Osteoblast (primary cell): ENCODE measurements at regions not wholly inside any gene's neighbourhood (a gene's known extent, or its start where the extent isn't known, plus 50 kb on each side); places are given as distances from the start of the nearest gene placed in this dataset.

Source experiments
- DNase-seq: peaks from one replicate; pipeline ENCODE4 v3.0.0; 2011; ENCODE audit warnings: low spot score, mixed read lengths; ENCODE audit not compliant: insufficient read length; ENCODE audit errors: missing footprints
- H2AFZ ChIP-seq: 2 replicates; pipeline ENCODE4 v1.6.0; 2011; ENCODE audit warnings: mild to moderate bottlenecking, low read length
- H3K27ac ChIP-seq: 2 replicates; pipeline ENCODE4 v1.5.1; 2011; ENCODE audit warnings: mild to moderate bottlenecking, low read depth, low read length, moderate library complexity
- H3K27me3 ChIP-seq: 2 replicates; pipeline ENCODE4 v1.6.0; 2012; ENCODE audit warnings: mild to moderate bottlenecking, control low read depth, inconsistent platforms, low read length, moderate library complexity; ENCODE audit not compliant: insufficient read depth
- H3K36me3 ChIP-seq: 2 replicates; pipeline ENCODE4 v1.5.1; 2011; ENCODE audit warnings: mild to moderate bottlenecking, low read length, control low read depth, moderate library complexity; ENCODE audit not compliant: insufficient read depth
- H3K4me1 ChIP-seq: 2 replicates; pipeline ENCODE4 v1.5.1; 2011; ENCODE audit warnings: mild to moderate bottlenecking, low read length, control low read depth, moderate library complexity; ENCODE audit not compliant: insufficient read depth
- H3K4me2 ChIP-seq: 2 replicates; pipeline ENCODE4 v1.6.0; 2011; ENCODE audit warnings: mild to moderate bottlenecking, low read length; ENCODE audit not compliant: insufficient read depth
- H3K4me3 ChIP-seq: fragments of 200-600 bp; sonication (generic); 3 replicates; pipeline ENCODE4 v1.5.1; 2012; ENCODE audit warnings: mild to moderate bottlenecking, low read length, inconsistent platforms; ENCODE audit not compliant: insufficient read depth
- H3K79me2 ChIP-seq: 2 replicates; pipeline ENCODE4 v1.6.0; 2012; ENCODE audit warnings: mild to moderate bottlenecking, low read length, control low read depth, inconsistent platforms; ENCODE audit not compliant: insufficient read depth
- H3K9me3 ChIP-seq: 2 replicates; pipeline ENCODE4 v1.5.1; 2011; ENCODE audit warnings: low read depth, low read length, control low read depth
- H4K20me1 ChIP-seq: 2 replicates; pipeline ENCODE4 v1.6.0; 2012; ENCODE audit warnings: mild to moderate bottlenecking, low read length, control low read depth; ENCODE audit not compliant: insufficient read depth
- CTCF ChIP-seq: IDR thresholded peaks from 2 replicates; pipeline ENCODE4 v1.5.1; 2011; ENCODE audit warnings: mild to moderate bottlenecking, low read depth, low read length, moderate library complexity; ENCODE audit errors: extremely low read depth

- no peak for TF ChIP-seq CTCF
Observed at GRCh38 chr1:232340446-232340845, 289.5 kb downstream of the SIPA1L2 start.

DNA sequence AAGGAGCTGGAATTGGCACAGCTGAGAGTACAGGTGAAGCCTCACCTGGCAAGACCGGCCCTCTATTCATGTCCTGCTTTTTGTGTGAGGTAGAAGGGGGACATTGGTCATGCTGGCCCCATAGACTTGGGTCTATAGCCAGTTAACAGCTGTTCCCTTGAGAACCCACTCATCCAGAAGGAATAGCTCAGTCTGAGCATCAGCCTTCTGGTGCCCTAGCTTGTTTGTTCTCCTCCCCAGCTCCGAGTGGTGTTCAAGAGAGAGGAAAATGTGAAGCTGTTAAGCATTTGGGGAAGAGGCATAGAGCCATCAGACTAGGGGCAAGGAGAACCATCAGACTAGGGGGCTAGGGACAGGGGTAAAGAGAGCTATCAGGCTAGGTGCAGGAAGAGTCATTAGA lies 290.9 kb downstream of the SIPA1L2 start:
- Histone ChIP-seq H4K20me1 (no peaks in the 10 kb centered on the region), H3K4me1 (no peaks in the 10 kb centered on the region), H3K27me3 (no peaks in the 10 kb centered on the region), H3K79me2 (no peaks in the 10 kb centered on the region), H3K4me3 (no peak overlapping the region), H2AFZ (no peak overlapping the region), H3K36me3 (no peaks in the 10 kb centered on the region), H3K9me3 (no peaks in the 10 kb centered on the region), H3K4me2 (no peak overlapping the region), H3K27ac (no peak overlapping the region)
- no peak for DNase-seq
- no peak for TF ChIP-seq CTCF

More at GRCh38 chr1:232340446-232340845, 289.5 kb downstream of the SIPA1L2 start:
- Histone ChIP-seq H3K9me3 (peaks cover 3% of the 10 kb centered on the region), H3K36me3 (no peaks in the 10 kb centered on the region), H3K27me3 (no peaks in the 10 kb centered on the region), H2AFZ (no peak overlapping the region), H3K4me1 (no peaks in the 10 kb centered on the region), H4K20me1 (no peaks in the 10 kb centered on the region), H3K27ac (no peak overlapping the region), H3K79me2 (no peaks in the 10 kb centered on the region), H3K4me2 (no peak overlapping the region), H3K4me3 (no peak overlapping the region)
- no peak for DNase-seq

- Histone ChIP-seq H3K4me1 (no peaks in the 10 kb centered on the region), H3K4me3 (no peak overlapping the region), H3K9me3 (no peaks in the 10 kb centered on the region), H3K79me2 (no peaks in the 10 kb centered on the region), H3K36me3 (no peaks in the 10 kb centered on the region), H4K20me1 (no peaks in the 10 kb centered on the region), H3K4me2 (no peak overlapping the region), H2AFZ (no peak overlapping the region), H3K27ac (no peak overlapping the region), H3K27me3 (no peaks in the 10 kb centered on the region)
- no peak for DNase-seq
- TF ChIP-seq CTCF = no peak
Observed at GRCh38 chr1:232335741-232336293, 294.1 kb downstream of the SIPA1L2 start.

DNA sequence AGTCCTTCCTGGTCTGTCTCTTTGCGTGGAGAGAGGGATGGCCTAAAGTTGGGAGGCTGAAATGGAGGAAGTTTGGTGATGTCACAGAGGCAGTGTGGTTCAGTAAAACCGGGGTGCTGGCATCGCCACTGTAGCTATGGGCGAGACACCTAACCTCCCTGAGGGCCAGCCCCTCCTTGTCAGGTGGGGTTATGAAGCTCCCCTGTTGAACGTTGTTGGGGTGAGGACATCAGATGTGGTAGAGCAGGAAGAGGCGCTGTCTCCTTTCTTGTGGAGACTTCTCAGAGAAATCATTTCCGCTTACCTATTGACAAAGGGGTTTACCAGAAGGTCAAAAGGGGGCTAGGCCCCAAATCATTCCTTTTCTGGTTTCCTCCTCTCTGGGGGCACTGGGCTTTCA lies 294.7 kb downstream of the SIPA1L2 start:
- no peak overlapping the region for H2AFZ ChIP-seq

More for the DNA sequence above, 294.7 kb downstream of the SIPA1L2 start:
- Histone ChIP-seq H3K79me2 (no peaks in the 10 kb centered on the region), H3K4me3 (no peak overlapping the region), H3K36me3 (no peaks in the 10 kb centered on the region), H4K20me1 (no peaks in the 10 kb centered on the region), H3K4me1 (no peaks in the 10 kb centered on the region), H3K27ac (no peak overlapping the region), H3K9me3 (no peaks in the 10 kb centered on the region), H3K4me2 (no peak overlapping the region), H3K27me3 (no peaks in the 10 kb centered on the region)
- TF ChIP-seq CTCF = no peak
- no peak for DNase-seq
